HepG2 (cell line): ENCODE measurements at regions not wholly inside any gene's neighbourhood (a gene's known extent, or its start where the extent isn't known, plus 50 kb on each side); places are given as distances from the start of the nearest gene placed in this dataset.

Source experiments
- IRX3 ChIP-seq: sonication (generic); formaldehyde crosslinking; IDR thresholded peaks from 2 replicates; pipeline ENCODE4 v1.8.1; 2023; ENCODE audit warnings: mild to moderate bottlenecking, low read depth, missing genetic modification reagents, borderline replicate concordance
- MAFK ChIP-seq, 2 experiments: IDR thresholded peaks in 1 of 2; conservative IDR thresholded peaks in 1 of 2; 2 replicates each; pipeline ENCODE4 v1.6.1; 2011; ENCODE audit warnings: improper control_type of control experiment in 2 of 2, low read length in 2 of 2
- NR2C2 ChIP-seq: sonication (generic); formaldehyde crosslinking; IDR thresholded peaks from 2 replicates; pipeline ENCODE4 v1.4.0; 2020; ENCODE audit warnings: missing genetic modification reagents, mild to moderate bottlenecking, moderate library complexity, borderline replicate concordance
- RBFOX2 ChIP-seq: fragments of 200-400 bp; formaldehyde crosslinking; IDR thresholded peaks from 2 replicates; pipeline ENCODE4 v1.6.1; 2017; ENCODE audit warnings: low read depth, mild to moderate bottlenecking, low read length
- REPIN1 ChIP-seq: sonication (generic); formaldehyde crosslinking; IDR thresholded peaks from 2 replicates; pipeline ENCODE4 v1.8.0; 2022; ENCODE audit warnings: missing genetic modification reagents, low read depth, mild to moderate bottlenecking, borderline replicate concordance
- RFX1 ChIP-seq: fragments of 450-650 bp; IDR thresholded peaks from 2 replicates; pipeline ENCODE4 v1.6.1; 2017
- SNAPC2 ChIP-seq: sonication (generic); formaldehyde crosslinking; IDR thresholded peaks from 2 replicates; pipeline ENCODE4 v1.8.1; 2022; ENCODE audit warnings: mild to moderate bottlenecking, missing genetic modification reagents
- SP4 ChIP-seq: sonication (generic); formaldehyde crosslinking; IDR thresholded peaks from 2 replicates; pipeline ENCODE4 v1.8.1; 2023; ENCODE audit warnings: mild to moderate bottlenecking, missing genetic modification reagents
- TEAD3 ChIP-seq: optimal IDR thresholded peaks from 2 replicates; pipeline ENCODE3; 2016; ENCODE audit warnings: borderline replicate concordance
- ZBTB3 ChIP-seq: sonication (generic); formaldehyde crosslinking; IDR thresholded peaks from 2 replicates; pipeline ENCODE4 v1.4.0; 2020; ENCODE audit warnings: low read depth, mild to moderate bottlenecking, moderate library complexity, missing genetic modification reagents, borderline replicate concordance
- ZBTB33 ChIP-seq: sonication (generic); formaldehyde crosslinking; IDR thresholded peaks from 2 replicates; pipeline ENCODE4 v1.4.0; 2020; ENCODE audit warnings: missing genetic modification reagents
- ZBTB37 ChIP-seq: sonication (generic); formaldehyde crosslinking; IDR thresholded peaks from 2 replicates; pipeline ENCODE4 v1.4.0; 2020; ENCODE audit warnings: mild to moderate bottlenecking, missing genetic modification reagents
- ZNF414 ChIP-seq: sonication (generic); formaldehyde crosslinking; IDR thresholded peaks from 2 replicates; pipeline ENCODE4 v1.5.0; 2020; ENCODE audit warnings: missing genetic modification reagents
- TF ChIP-seq, protein P1 (sequence below): sonication (generic); formaldehyde crosslinking; IDR thresholded peaks from 2 replicates; pipeline ENCODE4 v1.4.0; 2020; ENCODE audit warnings: missing genetic modification reagents, mild to moderate bottlenecking, borderline replicate concordance
- TF ChIP-seq, protein P2 (sequence below): sonication (generic); formaldehyde crosslinking; IDR thresholded peaks from 2 replicates; pipeline ENCODE4 v1.4.0; 2020; ENCODE audit warnings: missing genetic modification reagents
- TF ChIP-seq, protein P3 (sequence below): IDR thresholded peaks from 2 replicates; pipeline ENCODE4 v1.6.1; 2018; ENCODE audit warnings: missing genetic modification reagents

- TF ChIP-seq, protein P1, sequence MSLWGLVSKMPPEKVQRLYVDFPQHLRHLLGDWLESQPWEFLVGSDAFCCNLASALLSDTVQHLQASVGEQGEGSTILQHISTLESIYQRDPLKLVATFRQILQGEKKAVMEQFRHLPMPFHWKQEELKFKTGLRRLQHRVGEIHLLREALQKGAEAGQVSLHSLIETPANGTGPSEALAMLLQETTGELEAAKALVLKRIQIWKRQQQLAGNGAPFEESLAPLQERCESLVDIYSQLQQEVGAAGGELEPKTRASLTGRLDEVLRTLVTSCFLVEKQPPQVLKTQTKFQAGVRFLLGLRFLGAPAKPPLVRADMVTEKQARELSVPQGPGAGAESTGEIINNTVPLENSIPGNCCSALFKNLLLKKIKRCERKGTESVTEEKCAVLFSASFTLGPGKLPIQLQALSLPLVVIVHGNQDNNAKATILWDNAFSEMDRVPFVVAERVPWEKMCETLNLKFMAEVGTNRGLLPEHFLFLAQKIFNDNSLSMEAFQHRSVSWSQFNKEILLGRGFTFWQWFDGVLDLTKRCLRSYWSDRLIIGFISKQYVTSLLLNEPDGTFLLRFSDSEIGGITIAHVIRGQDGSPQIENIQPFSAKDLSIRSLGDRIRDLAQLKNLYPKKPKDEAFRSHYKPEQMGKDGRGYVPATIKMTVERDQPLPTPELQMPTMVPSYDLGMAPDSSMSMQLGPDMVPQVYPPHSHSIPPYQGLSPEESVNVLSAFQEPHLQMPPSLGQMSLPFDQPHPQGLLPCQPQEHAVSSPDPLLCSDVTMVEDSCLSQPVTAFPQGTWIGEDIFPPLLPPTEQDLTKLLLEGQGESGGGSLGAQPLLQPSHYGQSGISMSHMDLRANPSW (CRISPR knock-in tag): no peak
- TF ChIP-seq, protein P2, sequence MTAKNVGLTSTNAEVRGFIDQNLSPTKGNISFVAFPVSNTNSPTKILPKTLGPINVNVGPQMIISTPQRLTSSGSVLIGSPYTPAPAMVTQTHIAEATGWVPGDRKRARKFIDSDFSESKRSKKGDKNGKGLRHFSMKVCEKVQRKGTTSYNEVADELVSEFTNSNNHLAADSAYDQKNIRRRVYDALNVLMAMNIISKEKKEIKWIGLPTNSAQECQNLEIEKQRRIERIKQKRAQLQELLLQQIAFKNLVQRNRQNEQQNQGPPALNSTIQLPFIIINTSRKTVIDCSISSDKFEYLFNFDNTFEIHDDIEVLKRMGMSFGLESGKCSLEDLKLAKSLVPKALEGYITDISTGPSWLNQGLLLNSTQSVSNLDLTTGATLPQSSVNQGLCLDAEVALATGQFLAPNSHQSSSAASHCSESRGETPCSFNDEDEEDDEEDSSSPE (CRISPR knock-in tag): no peak
- TF ChIP-seq ZBTB37 (CRISPR knock-in tag): peak; percentile 54; the same call in 1 of the 2 replicates
- TF ChIP-seq IRX3: 0 out of 2 replicates have a peak, but pooled peaks have one; percentile 13
- TF ChIP-seq TEAD3 (CRISPR knock-in tag): peak; percentile 80
- TF ChIP-seq, protein P3, sequence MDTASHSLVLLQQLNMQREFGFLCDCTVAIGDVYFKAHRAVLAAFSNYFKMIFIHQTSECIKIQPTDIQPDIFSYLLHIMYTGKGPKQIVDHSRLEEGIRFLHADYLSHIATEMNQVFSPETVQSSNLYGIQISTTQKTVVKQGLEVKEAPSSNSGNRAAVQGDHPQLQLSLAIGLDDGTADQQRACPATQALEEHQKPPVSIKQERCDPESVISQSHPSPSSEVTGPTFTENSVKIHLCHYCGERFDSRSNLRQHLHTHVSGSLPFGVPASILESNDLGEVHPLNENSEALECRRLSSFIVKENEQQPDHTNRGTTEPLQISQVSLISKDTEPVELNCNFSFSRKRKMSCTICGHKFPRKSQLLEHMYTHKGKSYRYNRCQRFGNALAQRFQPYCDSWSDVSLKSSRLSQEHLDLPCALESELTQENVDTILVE (CRISPR knock-in tag): peak; percentile 58; the same call in 1 of the 2 replicates
- TF ChIP-seq NR2C2: peak; percentile 44; the same call in 1 of the 2 replicates
- no peak for TF ChIP-seq ZBTB3 (CRISPR knock-in tag)
- TF ChIP-seq REPIN1 (CRISPR knock-in tag): peak; percentile 68
- TF ChIP-seq SNAPC2 (CRISPR knock-in tag): 0 out of 2 replicates have a peak, but pooled peaks have one; percentile 51
- TF ChIP-seq RFX1: no peak
- TF ChIP-seq ZNF414 (CRISPR knock-in tag): peak; percentile 73; the same call in 1 of the 2 replicates
- peak; percentile 46 to 58; a peak in 3 of 4 replicates for TF ChIP-seq MAFK (conservative IDR thresholded peaks at IDR 0.05 in 1 of 2, IDR thresholded peaks at IDR 0.05 in 1 of 2; ENCODE audit: low read length in 2 of 2)
- TF ChIP-seq SP4 (CRISPR knock-in tag): no peak
- peak; percentile 37; the same call in 1 of the 2 replicates for TF ChIP-seq ZBTB33 (CRISPR knock-in tag)
- no peak for TF ChIP-seq RBFOX2
Observed at GRCh38 chr3:32045091-32045915, 61.1 kb upstream of the GPD1L start (continued).
